Loucy (cell line): ENCODE measurements at regions not wholly inside any gene's neighbourhood (a gene's known extent, or its start where the extent isn't known, plus 50 kb on each side); places are given as distances from the start of the nearest gene placed in this dataset.

Experiments used
- CTCF ChIP-seq: fragments of 200-600 bp; sonication (generic); conservative IDR thresholded peaks from 2 replicates; pipeline ENCODE4 v1.5.1; 2014; ENCODE audit warnings: mild to moderate bottlenecking, antibody characterized with exemption, low read length
- EZH2phosphoT487 ChIP-seq: fragments of 200-600 bp; IDR thresholded peaks from 2 replicates; pipeline ENCODE4 v1.6.1; 2018; ENCODE audit warnings: antibody characterized with exemption, mild to moderate bottlenecking, moderate library complexity, borderline replicate concordance

GRCh38 chr5:165400086-165400485, 1894.7 kb downstream of the MAT2B start:
- TF ChIP-seq CTCF, result no peak
- TF ChIP-seq EZH2phosphoT487, result no peak
